Sigmoid colon (tissue), 4 donors: ENCODE measurements at regions not wholly inside any gene's neighbourhood (a gene's known extent, or its start where the extent isn't known, plus 50 kb on each side); places are given as distances from the start of the nearest gene placed in this dataset.

Source experiments
- EP300 ChIP-seq, 4 donors: sonication (generic); formaldehyde crosslinking; IDR thresholded peaks; one replicate each; pipeline ENCODE4 v1.6.1; 2017; ENCODE audit warnings: antibody characterized with exemption in 4 of 4
- POLR2A ChIP-seq, 2 donors: fragments of 450-650 bp; IDR thresholded peaks; one replicate each; pipeline ENCODE4 v1.6.1; 2016; ENCODE audit warnings: antibody characterized with exemption in 2 of 2, mild to moderate bottlenecking in 2 of 2, moderate library complexity in 2 of 2

DNA sequence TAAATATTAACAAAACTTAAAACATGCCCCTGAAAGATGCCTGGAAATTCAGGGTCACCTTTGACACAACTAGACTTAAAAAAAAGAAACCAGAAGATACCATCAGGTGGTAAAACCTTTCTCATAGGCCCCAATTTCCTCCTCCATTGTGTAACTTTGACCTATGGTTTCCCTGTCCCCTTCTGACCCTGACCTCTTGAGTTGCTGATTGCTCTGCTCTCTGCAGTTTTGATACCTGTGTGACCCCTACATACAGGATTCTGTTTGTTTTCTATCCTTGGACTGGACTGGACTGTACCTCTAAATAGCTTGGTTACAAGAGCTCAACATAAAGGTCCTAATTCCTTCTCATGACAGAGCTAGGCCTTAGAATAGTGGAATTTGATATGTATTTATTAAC is 220.6 kb downstream of the ZIC4 start:
- TF ChIP-seq POLR2A (IDR thresholded peaks at IDR 0.05) (no peak), EP300 (IDR thresholded peaks at IDR 0.05) (no peak)
